Aorta (tissue), 5 donors: ENCODE measurements at regions not wholly inside any gene's neighbourhood (a gene's known extent, or its start where the extent isn't known, plus 50 kb on each side); places are given as distances from the start of the nearest gene placed in this dataset.

Experiments
- ATAC-seq: fragments of 200-7000 bp; cut with Tn5 transposase; one replicate; pipeline ENCODE4 v1.9.1; 2022; ENCODE audit warnings: moderate library complexity; ENCODE audit not compliant: low FRiP score
- DNase-seq, 2 donors: peaks; one replicate each; pipeline ENCODE4 v3.0.0-alpha.2; 2020
- H3K27ac ChIP-seq, 2 donors: one replicate each; pipeline ENCODE4 v1.5.1; 2013; ENCODE audit warnings: low read length in 2 of 2, mild to moderate bottlenecking in 2 of 2, moderate library complexity in 2 of 2, control low read depth in 1 of 2, inconsistent platforms in 1 of 2, low read depth in 1 of 2
- H3K27me3 ChIP-seq, 2 donors: one replicate each; pipeline ENCODE4 v1.6.1; 2013; ENCODE audit warnings: control low read depth in 1 of 2, low read length in 1 of 2, mild to moderate bottlenecking in 1 of 2, moderate library complexity in 1 of 2; ENCODE audit not compliant: insufficient read depth in 2 of 2, control insufficient read depth in 1 of 2
- H3K36me3 ChIP-seq, 2 donors: one replicate each; pipeline ENCODE4 v1.6.1; 2013; ENCODE audit warnings: control low read depth in 1 of 2, low read length in 1 of 2, mild to moderate bottlenecking in 1 of 2; ENCODE audit not compliant: insufficient read depth in 2 of 2, control insufficient read depth in 1 of 2
- H3K4me1 ChIP-seq, 2 donors: one replicate each; pipeline ENCODE4 v1.6.1; 2013; ENCODE audit warnings: low read length in 2 of 2, control low read depth in 1 of 2, mild to moderate bottlenecking in 1 of 2, moderate library complexity in 1 of 2; ENCODE audit not compliant: insufficient read depth in 2 of 2, control insufficient read depth in 1 of 2
- H3K4me3 ChIP-seq, 2 donors: one replicate each; pipeline ENCODE4 v1.5.1; 2013; ENCODE audit warnings: low read length in 2 of 2, control low read depth in 1 of 2, mild to moderate bottlenecking in 1 of 2
- H3K9me3 ChIP-seq: one replicate; pipeline ENCODE4 v1.6.1; 2013; ENCODE audit warnings: mild to moderate bottlenecking, low read length; ENCODE audit not compliant: control insufficient read depth
- WGBS, 2 donors: extraction: QIAGEN DNeasy Blood & Tissue Kit; methylation state at CpG; one replicate each; pipeline ENCODE4 v1.1.7; 2013; 5-methylcytosine and 5-hydroxymethylcytosine counted together
- intact Hi-C, 2 donors: fragments of 100-400 bp; cut with DNase I; formaldehyde crosslinking; loops; one replicate each; pipeline versions ENCODE4 v1.14.2 to v1.15.0; 2022
- donor health status: healthy with polysubstance abuse.
- donor health status: Bipolar disorder and iron deficiency.
- donor health status: DM: no; HTN: no; CAD: no.
- donor health status: DM: no; HTN: no; CAD: no.
- donor health status: DM: yes; HTN: yes; CAD: no.

DNA sequence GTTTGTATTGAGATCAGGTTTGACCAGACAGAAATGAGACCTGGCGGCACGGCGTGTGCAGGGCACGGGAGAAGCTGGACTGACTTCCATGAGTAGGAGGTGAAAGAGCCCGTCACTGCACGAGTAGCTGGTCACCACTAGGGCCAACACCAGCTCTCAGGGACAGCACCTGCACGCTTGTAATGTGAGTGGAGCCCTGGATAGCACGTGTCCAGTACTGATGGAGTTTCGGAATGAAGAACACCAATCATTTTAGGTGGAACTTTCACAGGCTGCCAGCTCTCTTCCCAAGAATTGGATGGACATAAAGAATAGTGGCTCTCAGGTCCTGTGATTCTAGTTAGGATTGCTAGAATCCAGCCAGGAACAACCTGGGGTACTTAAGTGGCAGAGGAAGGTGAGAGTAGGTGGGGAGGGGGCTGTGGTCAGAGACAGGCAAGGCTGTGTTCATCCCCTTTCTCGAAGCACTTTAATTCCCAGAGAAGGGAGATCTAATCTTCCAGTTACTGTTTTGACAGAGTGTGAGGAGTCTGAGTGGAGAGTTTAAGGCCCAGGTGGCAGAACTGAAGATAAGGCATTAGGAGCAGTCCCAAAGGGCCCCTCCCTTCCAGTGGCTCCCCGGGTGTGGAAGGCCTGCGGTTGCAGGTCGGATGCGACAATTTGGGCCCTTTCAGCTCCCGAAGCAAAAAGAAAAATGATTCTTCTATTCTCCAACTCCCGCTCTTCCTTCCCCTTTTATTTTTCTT, 314.8 kb downstream of the QKI start:
- H3K36me3 ChIP-seq: no peaks in the 10 kb centered on the region
- H3K27ac ChIP-seq: no peak overlapping the region
- H3K9me3 ChIP-seq: no peaks in the 10 kb centered on the region
- no peaks in the 10 kb centered on the region for H3K4me1 ChIP-seq
- no peak for DNase-seq
- H3K4me3 ChIP-seq: no peak overlapping the region
- 91 to 93% methylated on average over 16 of the region's 16 CpGs for WGBS, 2 donors
- no peaks in the 10 kb centered on the region for H3K27me3 ChIP-seq
- no peak for ATAC-seq
- intact Hi-C loops: no loop called here

DNA sequence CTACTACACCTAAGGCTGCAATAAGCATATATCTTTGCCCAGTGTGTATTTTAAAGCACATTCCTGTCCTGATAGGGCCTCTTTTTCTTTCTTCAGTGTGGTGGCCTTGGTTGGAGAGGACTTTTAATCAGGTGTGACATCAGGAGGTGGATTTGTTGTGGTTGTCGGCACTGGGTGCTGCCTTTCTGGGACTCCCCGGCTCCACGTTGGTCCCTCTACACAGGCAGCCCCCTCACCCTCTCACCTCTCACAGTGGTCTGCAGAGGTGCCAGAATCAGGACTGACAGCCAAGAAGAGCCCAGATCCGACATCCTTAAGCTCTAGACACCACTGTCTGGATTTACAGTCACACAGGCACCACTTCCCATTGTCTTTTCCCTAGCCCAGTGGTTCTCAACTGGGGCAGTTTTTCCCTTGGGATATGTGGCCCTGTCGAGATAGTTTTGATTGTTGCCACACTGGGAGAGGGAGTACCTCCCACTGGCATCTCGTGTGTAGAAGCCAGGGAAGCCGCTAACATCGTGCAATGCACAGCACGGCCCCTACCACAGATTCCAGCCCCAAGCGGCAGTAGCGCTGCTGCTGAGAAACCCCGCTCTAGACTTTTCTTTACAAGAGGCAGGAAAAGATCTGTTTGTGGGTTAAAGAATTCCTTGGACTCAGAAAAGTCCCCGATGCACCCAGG, 314.1 kb downstream of the QKI start:
- no peaks in the 10 kb centered on the region for H3K27me3 ChIP-seq
- ATAC-seq (no peak), DNase-seq (no peak)
- H3K4me1 ChIP-seq: no peaks in the 10 kb centered on the region
- intact Hi-C loops: no loop called here
- H3K36me3 ChIP-seq: no peaks in the 10 kb centered on the region
- H3K4me3 ChIP-seq: no peak overlapping the region
- whole genome bisulfite sequencing, 2 donors: 77 to 81% methylated on average over 13 of the region's 13 CpGs
- H3K27ac ChIP-seq: no peak overlapping the region
- no peaks in the 10 kb centered on the region for H3K9me3 ChIP-seq

DNA sequence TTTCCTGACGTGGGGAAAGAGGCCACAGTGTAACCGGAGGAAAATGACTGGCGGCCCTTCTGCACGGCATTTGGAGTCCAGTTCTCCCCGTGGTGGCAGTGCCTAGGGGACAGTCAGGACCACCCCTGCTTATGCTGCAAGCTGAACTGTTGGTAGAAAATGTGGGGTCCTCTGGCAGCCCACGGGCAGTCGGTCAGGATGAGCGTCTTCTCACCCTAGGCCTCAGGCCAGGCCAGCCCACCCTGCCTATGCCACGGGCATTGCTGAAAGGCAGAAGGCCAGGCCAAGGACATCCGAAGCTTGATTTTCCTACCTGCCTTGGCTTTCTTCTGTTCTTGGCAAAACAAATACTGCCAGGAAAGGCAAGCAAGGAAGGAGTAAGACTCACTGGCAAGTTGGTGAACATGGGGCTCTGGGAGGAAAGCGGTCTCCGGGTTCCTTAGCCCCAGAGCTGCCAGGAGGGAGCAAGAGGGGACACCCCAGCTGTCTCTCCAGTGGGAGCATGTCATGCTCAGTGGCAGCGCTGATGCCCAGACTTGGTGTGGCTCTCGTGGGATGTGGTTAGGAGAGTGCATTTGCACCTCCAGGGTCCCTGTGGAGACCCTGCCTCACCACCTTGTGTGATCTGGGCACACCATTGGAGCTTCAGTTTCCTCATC, 311.6 kb downstream of the QKI start:
- no peak for ATAC-seq
- H3K27ac ChIP-seq: no peak overlapping the region
- intact Hi-C loops: no loop called here
- no peaks in the 10 kb centered on the region for H3K36me3 ChIP-seq
- no peaks in the 10 kb centered on the region for H3K27me3 ChIP-seq
- no peaks in the 10 kb centered on the region for H3K9me3 ChIP-seq
- no peak for DNase-seq
- no peak overlapping the region for H3K4me3 ChIP-seq
- no peaks in the 10 kb centered on the region for H3K4me1 ChIP-seq
- WGBS, 2 donors: 88 to 89% methylated on average over 14 of the region's 14 CpGs

DNA sequence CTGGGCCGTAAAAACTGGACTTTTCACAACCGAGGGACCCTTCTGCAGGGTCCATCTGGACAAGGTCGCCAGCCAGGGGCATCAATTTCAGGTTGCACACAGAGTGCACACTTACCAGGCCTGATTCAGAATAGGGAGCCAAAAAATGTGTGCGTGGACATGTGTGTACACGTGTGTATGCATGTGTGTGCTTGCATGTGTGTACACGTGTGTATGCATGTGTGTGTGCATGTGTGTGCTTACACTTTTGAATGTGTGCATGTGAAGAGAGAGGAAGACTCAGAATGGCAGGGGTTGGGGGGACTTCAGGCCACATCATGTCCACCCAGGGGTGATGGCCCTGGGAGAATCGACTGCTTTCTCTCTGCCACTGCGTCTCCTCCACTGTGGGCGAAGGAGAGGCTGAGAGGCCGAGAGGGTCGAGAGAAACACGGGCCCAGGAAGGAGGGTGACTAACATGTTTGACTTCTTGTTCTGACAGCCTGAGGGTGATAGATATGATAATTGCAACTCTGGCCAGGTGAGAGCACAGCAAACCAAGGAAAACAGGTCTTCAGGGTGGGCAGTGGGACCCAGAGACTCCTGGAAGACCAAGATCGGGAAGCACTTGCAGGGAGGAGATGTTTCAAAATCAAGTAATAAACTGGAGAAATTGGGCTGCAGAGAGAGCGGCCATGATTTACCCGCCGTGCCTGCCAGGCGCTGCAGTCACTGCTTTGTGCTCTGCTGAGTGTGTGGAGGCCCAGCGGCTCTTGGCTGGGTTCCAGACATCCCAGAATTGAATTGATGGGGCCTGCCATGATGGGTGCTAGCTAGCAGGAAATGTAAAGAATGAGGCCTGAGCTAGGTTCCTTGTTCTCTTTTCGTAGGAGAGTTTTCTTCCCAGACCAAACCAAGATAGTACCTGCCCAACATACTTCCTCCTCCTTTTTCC, 310.8 kb downstream of the QKI start:
- ATAC-seq (no peak), DNase-seq (no peak)
- Histone ChIP-seq H3K27me3 (no peaks in the 10 kb centered on the region), H3K4me3 (no peak overlapping the region), H3K36me3 (no peaks in the 10 kb centered on the region), H3K4me1 (no peaks in the 10 kb centered on the region), H3K9me3 (no peaks in the 10 kb centered on the region), H3K27ac (no peak overlapping the region)
- WGBS, 2 donors: 82 to 84% methylated on average over 19 of the region's 19 CpGs
- intact Hi-C loops: no loop called here

DNA sequence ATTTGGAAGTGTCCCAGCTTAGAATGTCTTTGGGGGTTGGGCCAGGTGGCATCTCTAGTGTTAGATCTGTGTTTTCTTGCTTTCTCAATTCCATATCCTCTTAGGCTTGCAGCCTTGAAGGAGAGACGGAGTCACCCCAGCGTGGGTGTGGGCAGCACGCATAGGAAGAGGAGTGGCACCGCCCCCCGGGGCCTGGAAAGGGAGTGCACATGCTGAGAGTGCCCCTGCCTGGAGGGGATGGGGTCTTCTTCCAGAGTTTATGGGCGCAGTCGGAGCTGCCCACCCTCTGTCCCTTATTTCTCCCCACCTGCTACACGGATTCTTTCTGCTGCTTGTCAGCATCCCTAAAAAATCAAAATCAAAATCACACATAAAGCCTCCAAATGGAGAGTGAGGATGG, 309.7 kb downstream of the QKI start:
- DNase-seq: no peak
- Histone ChIP-seq H3K27ac (no peak overlapping the region), H3K4me1 (no peaks in the 10 kb centered on the region), H3K9me3 (no peaks in the 10 kb centered on the region), H3K4me3 (no peak overlapping the region), H3K36me3 (no peaks in the 10 kb centered on the region), H3K27me3 (no peaks in the 10 kb centered on the region)
- ATAC-seq: no peak
- intact Hi-C loops: no loop called here
- WGBS, 2 donors: 88 to 89% methylated on average over 8 of the region's 8 CpGs

DNA sequence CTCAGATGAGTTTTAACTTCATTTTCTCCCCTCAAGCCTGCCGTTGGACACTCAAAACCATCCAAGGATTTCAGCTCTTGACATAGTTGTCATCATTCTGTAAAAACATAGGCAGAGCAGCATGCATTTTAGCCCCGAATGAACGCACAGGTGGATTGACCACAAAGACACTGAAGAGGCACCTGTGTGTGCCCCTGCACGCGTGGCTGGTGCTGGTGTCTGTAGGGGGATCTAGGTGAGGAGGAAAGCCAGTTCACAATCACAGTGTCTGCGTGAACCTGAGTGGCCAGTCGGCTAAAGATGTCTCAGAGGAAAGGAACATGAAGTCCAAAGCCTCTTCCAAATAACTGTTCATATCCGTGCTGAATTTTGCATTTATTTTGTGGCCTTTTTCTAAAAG, 309.2 kb downstream of the QKI start:
- no peak overlapping the region for H3K27ac ChIP-seq
- intact Hi-C loops: no loop called here
- ATAC-seq: no peak
- H3K36me3 ChIP-seq: no peaks in the 10 kb centered on the region
- no peak for DNase-seq
- H3K27me3 ChIP-seq: no peaks in the 10 kb centered on the region
- no peaks in the 10 kb centered on the region for H3K9me3 ChIP-seq
- H3K4me3 ChIP-seq: no peak overlapping the region
- no peaks in the 10 kb centered on the region for H3K4me1 ChIP-seq
- 93% methylated on average over 8 of the region's 8 CpGs for WGBS, 2 donors

DNA sequence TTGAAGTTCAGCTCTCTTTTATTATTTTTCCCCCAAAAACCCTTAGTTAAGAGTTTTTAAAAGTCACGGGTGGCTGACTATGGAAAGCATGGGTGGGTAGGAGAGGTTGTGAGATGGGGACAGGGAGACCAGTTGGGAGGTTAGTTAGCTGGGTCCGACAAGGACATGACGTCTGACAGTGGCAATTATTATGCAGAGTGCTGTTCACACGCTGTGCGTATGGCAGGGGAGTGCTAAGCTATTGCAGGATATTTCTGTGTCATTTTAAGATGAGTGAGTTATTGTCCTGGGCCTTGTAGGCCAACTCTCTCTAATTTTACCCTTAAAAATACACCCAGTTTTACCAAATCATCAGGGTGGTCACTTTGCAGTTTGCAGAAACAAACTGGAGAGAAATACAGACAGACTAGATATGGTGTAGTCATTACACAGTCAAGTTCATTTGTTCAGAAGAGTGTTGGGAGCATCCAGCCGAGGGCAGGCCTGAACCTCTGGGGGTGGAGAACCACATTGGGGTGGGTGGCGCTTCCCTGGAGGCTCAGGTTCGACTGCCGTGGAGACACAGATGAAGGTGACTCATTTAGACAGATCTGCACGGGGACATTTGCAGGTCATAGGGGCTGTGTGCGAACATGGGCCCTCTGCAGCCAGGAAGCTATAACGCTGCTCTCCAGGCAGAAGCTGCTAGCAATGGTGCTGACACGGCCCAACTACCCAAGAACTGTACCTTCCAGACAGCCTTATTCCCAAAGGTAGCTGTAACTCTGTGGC, 307.6 kb downstream of the QKI start:
- no peak for DNase-seq
- Histone ChIP-seq H3K4me1 (no peaks in the 10 kb centered on the region), H3K9me3 (no peaks in the 10 kb centered on the region), H3K4me3 (no peak overlapping the region), H3K36me3 (no peaks in the 10 kb centered on the region), H3K27me3 (no peaks in the 10 kb centered on the region), H3K27ac (no peak overlapping the region)
- no peak for ATAC-seq
- intact Hi-C loops: no loop called here
- WGBS, 2 donors: 90 to 94% methylated on average over 13 of the region's 13 CpGs

DNA sequence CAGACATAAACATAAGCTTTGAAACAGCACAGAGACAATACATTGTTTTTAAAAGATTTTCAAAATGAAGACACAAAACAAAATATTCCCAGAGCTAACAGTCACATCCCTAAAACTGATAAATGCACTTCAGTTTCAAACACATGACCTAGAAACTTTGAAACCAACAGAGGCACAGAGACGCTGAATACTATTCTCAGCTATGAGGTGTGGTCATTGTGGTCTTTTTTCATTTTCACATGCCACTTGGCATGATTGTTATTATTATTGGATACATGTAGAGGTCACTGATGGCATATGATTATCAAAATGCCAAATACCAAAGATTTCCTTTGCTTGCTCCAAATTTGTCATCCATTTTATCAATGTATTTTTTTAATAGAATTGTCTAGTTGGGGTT, 306.9 kb downstream of the QKI start:
- Histone ChIP-seq H3K4me3 (no peak overlapping the region), H3K27ac (no peak overlapping the region), H3K27me3 (no peaks in the 10 kb centered on the region), H3K4me1 (no peaks in the 10 kb centered on the region), H3K36me3 (no peaks in the 10 kb centered on the region), H3K9me3 (no peaks in the 10 kb centered on the region)
- 36 to 46% methylated on average over 1 of the region's 1 CpG for WGBS, 2 donors
- no peak for ATAC-seq
- intact Hi-C loops: no loop called here
- DNase-seq: no peak
